ENCODE measurements at regions not wholly inside any gene's neighbourhood (a gene's known extent, or its start where the extent isn't known, plus 50 kb on each side); places are given as distances from the start of the nearest gene placed in this dataset.

DNA sequence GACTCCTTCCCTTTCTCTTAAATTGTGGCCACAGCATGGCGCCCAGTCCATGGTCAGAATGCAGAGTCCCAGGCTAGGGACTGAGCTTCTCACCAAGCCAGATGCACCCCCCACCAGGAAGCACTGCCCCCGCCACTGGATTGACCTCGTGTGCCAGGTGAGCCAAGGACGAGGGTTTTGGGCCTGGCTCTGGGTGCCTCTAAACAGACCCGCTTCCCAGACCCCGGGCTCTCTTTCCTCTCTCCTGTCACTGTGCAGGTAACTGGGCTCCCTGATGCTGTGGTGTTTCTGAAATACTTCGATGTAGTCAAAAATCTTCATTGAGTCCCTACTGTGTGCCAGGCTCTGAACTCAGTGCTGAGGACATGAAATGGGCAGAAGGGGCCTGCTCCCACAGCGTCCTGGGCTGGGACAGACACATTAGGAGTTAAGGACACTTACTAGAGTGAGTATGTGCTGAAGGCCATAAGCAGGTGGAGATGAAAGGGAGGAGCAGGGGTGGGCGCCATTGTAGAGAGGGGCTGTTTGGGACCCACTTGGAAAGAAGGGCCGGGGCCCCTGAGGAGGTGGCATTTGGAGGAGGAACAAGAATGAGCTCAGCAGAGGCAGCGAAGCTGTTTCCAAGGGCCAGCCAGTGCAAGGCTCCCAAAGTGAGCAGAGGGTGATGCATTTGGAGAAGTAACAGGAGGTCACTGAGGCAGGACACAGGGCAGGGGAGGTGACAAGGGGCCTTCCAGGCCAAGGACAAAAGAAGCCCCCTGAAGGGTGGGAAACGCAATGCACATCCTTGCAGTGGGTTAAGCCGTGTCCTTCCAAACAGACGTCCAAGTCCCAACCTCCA, 217.1 kb downstream of the ANKRD60 start:
- TF ChIP-seq POLR2AphosphoS5 (IDR thresholded peaks at IDR 0.05; ENCODE audit: low read depth, low read length) (no peak), TAF1 (IDR thresholded peaks at IDR 0.05; ENCODE audit: borderline replicate concordance, insufficient read depth, low read length) (no peak)
